OCI-LY3 (cell line): ENCODE measurements at regions not wholly inside any gene's neighbourhood (a gene's known extent, or its start where the extent isn't known, plus 50 kb on each side); places are given as distances from the start of the nearest gene placed in this dataset.

Experiments
- EZH2phosphoT487 ChIP-seq: fragments of 200-600 bp; shearing (Covaris generic); IDR thresholded peaks from 2 replicates; pipeline ENCODE4 v1.6.1; 2018; ENCODE audit warnings: antibody characterized with exemption, mixed run types, low read depth
- TF ChIP-seq, protein P1 (sequence below): fragments of 200-600, 300-600 bp; sonication (generic); IDR thresholded peaks from 2 replicates; pipeline ENCODE4 v1.5.1; 2014; ENCODE audit warnings: antibody characterized with exemption, low read length, low read depth

DNA sequence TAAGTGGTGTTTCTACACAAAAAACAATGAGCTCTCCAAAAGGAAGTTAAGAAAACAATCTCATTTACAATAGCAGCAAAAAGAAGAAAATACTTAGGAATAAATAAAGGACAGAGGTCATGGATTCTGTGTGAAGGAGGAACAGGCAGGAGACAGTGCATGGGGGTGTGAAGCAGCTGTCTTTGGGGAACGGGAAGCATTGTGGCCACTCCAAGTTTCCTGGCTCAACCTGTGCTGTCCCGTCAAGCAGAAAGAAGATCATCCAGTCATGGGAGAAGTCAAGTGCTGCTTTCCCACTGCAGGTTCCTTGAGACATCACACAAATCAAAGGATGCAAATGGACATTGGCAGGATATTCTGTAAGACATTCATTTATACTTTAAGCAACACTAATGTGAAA, 66.1 kb upstream of the MAML3 start:
- TF ChIP-seq, protein P1, sequence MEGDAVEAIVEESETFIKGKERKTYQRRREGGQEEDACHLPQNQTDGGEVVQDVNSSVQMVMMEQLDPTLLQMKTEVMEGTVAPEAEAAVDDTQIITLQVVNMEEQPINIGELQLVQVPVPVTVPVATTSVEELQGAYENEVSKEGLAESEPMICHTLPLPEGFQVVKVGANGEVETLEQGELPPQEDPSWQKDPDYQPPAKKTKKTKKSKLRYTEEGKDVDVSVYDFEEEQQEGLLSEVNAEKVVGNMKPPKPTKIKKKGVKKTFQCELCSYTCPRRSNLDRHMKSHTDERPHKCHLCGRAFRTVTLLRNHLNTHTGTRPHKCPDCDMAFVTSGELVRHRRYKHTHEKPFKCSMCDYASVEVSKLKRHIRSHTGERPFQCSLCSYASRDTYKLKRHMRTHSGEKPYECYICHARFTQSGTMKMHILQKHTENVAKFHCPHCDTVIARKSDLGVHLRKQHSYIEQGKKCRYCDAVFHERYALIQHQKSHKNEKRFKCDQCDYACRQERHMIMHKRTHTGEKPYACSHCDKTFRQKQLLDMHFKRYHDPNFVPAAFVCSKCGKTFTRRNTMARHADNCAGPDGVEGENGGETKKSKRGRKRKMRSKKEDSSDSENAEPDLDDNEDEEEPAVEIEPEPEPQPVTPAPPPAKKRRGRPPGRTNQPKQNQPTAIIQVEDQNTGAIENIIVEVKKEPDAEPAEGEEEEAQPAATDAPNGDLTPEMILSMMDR: no peak
- no peak for TF ChIP-seq EZH2phosphoT487
